ENCODE measurements at regions not wholly inside any gene's neighbourhood (a gene's known extent, or its start where the extent isn't known, plus 50 kb on each side); places are given as distances from the start of the nearest gene placed in this dataset.

- no peak for TF ChIP-seq CTCF (conservative IDR thresholded peaks at IDR 0.05)
- H3K27ac Mint-ChIP-seq: no peak overlapping the region
- H3K36me3 Mint-ChIP-seq: no peaks in the 10 kb centered on the region
- no peaks in the 10 kb centered on the region for H3K9me3 Mint-ChIP-seq
- H3K27me3 Mint-ChIP-seq: no peaks in the 10 kb centered on the region
- H3K4me3 Mint-ChIP-seq: no peak overlapping the region
- H3K4me1 Mint-ChIP-seq (ENCODE audit: unreplicated experiment): no peaks in the 10 kb centered on the region
- DNase-seq (ENCODE audit: extremely low spot score, unreplicated experiment): no peak
Observed at GRCh38 chr2:83224591-83225200, 1234.4 kb downstream of the SUCLG1 start.

GRCh38 chr2:83221258-83221657 is 1237.8 kb downstream of the SUCLG1 start:
- Mint-ChIP-seq H3K27me3 (no peaks in the 10 kb centered on the region), H3K4me3 (no peak overlapping the region), H3K9me3 (no peaks in the 10 kb centered on the region), H3K27ac (no peak overlapping the region), H3K4me1 (ENCODE audit: unreplicated experiment) (no peaks in the 10 kb centered on the region), H3K36me3 (no peaks in the 10 kb centered on the region)
- DNase-seq (ENCODE audit: extremely low spot score, unreplicated experiment): no peak
- TF ChIP-seq CTCF (conservative IDR thresholded peaks at IDR 0.05): no peak

GRCh38 chr2:83217854-83218253 is 1241.2 kb downstream of the SUCLG1 start:
- H3K36me3 Mint-ChIP-seq: no peaks in the 10 kb centered on the region
- no peaks in the 10 kb centered on the region for H3K4me1 Mint-ChIP-seq (ENCODE audit: unreplicated experiment)
- TF ChIP-seq CTCF (conservative IDR thresholded peaks at IDR 0.05): no peak
- H3K4me3 Mint-ChIP-seq: no peak overlapping the region
- no peak overlapping the region for H3K27ac Mint-ChIP-seq
- no peaks in the 10 kb centered on the region for H3K27me3 Mint-ChIP-seq
- DNase-seq (ENCODE audit: extremely low spot score, unreplicated experiment): no peak
- no peaks in the 10 kb centered on the region for H3K9me3 Mint-ChIP-seq

GRCh38 chr2:83196225-83196624 is 1262.9 kb downstream of the SUCLG1 start:
- peak; percentile 78 for TF ChIP-seq CTCF (conservative IDR thresholded peaks at IDR 0.05)
- Mint-ChIP-seq H3K36me3 (no peaks in the 10 kb centered on the region), H3K4me3 (no peak overlapping the region), H3K27me3 (peaks cover 3% of the 10 kb centered on the region), H3K27ac (no peak overlapping the region), H3K4me1 (ENCODE audit: unreplicated experiment) (no peaks in the 10 kb centered on the region), H3K9me3 (no peaks in the 10 kb centered on the region)
- DNase-seq (ENCODE audit: extremely low spot score, unreplicated experiment): no peak

- Mint-ChIP-seq H3K27me3 (peaks cover 3% of the 10 kb centered on the region), H3K27ac (no peak overlapping the region), H3K4me3 (no peak overlapping the region), H3K4me1 (ENCODE audit: unreplicated experiment) (peaks cover 2% of the 10 kb centered on the region), H3K9me3 (no peaks in the 10 kb centered on the region), H3K36me3 (no peaks in the 10 kb centered on the region)
- no peak for DNase-seq (ENCODE audit: extremely low spot score, unreplicated experiment)
- no peak for TF ChIP-seq CTCF (conservative IDR thresholded peaks at IDR 0.05)
Observed at GRCh38 chr2:83191316-83191715, 1267.8 kb downstream of the SUCLG1 start.
